ENCODE measurements at regions not wholly inside any gene's neighbourhood (a gene's known extent, or its start where the extent isn't known, plus 50 kb on each side); places are given as distances from the start of the nearest gene placed in this dataset.

- TF ChIP-seq CTCF (IDR thresholded peaks at IDR 0.05; ENCODE audit: insufficient read depth, low read length) (no peak), REST (IDR thresholded peaks at IDR 0.05; ENCODE audit: insufficient replicate concordance, low read depth) (no peak), GABPA (IDR thresholded peaks at IDR 0.05; ENCODE audit: low read depth) (no peak), SPI1 (IDR thresholded peaks at IDR 0.05; ENCODE audit: borderline replicate concordance, low read depth) (no peak), POLR2AphosphoS5 (IDR thresholded peaks at IDR 0.05; ENCODE audit: low read depth) (no peak)
- H3K27ac ChIP-seq (replicated peaks) = no peak overlapping the region
These were observed 165.8 kb downstream of the ABCA8 start for GRCh38 chr17:68789203-68789962.

GRCh38 chr17:68785565-68786486 is 169.4 kb downstream of the ABCA8 start:
- H3K27me3 ChIP-seq (ENCODE audit: insufficient read depth, poor library complexity, severe bottlenecking) = no peaks in the 10 kb centered on the region
- DNase-seq (ENCODE audit: low read depth in 1 of 2, low spot score in 1 of 2) = no peak
- H3K4me3 ChIP-seq (replicated peaks; ENCODE audit: insufficient read depth, low read length) = no peak overlapping the region
- H3K27ac ChIP-seq (replicated peaks) = no peak overlapping the region
- no peak for TF ChIP-seq SPI1 (IDR thresholded peaks at IDR 0.05; ENCODE audit: borderline replicate concordance, low read depth)
- TF ChIP-seq CTCF (IDR thresholded peaks at IDR 0.05; ENCODE audit: insufficient read depth, low read length) = no peak
- TF ChIP-seq REST (IDR thresholded peaks at IDR 0.05; ENCODE audit: insufficient replicate concordance, low read depth) = no peak
- TF ChIP-seq GABPA (IDR thresholded peaks at IDR 0.05; ENCODE audit: low read depth) = no peak
- no peak for TF ChIP-seq POLR2AphosphoS5 (IDR thresholded peaks at IDR 0.05; ENCODE audit: low read depth)

More at GRCh38 chr17:68789203-68789962, 165.8 kb downstream of the ABCA8 start:
- DNase-seq (ENCODE audit: low read depth in 1 of 2, low spot score in 1 of 2) = no peak
- no peak overlapping the region for H3K4me3 ChIP-seq (replicated peaks; ENCODE audit: insufficient read depth, low read length)
- no peaks in the 10 kb centered on the region for H3K27me3 ChIP-seq (ENCODE audit: insufficient read depth, poor library complexity, severe bottlenecking)

GRCh38 chr17:68784431-68784830 is 170.8 kb downstream of the ABCA8 start:
- TF ChIP-seq POLR2AphosphoS5 (IDR thresholded peaks at IDR 0.05; ENCODE audit: low read depth) (no peak), SPI1 (IDR thresholded peaks at IDR 0.05; ENCODE audit: borderline replicate concordance, low read depth) (no peak), CTCF (IDR thresholded peaks at IDR 0.05; ENCODE audit: insufficient read depth, low read length) (no peak), GABPA (IDR thresholded peaks at IDR 0.05; ENCODE audit: low read depth) (no peak), REST (IDR thresholded peaks at IDR 0.05; ENCODE audit: insufficient replicate concordance, low read depth) (no peak)
- Histone ChIP-seq H3K27ac (replicated peaks) (no peak overlapping the region), H3K4me3 (replicated peaks; ENCODE audit: insufficient read depth, low read length) (no peak overlapping the region), H3K27me3 (ENCODE audit: insufficient read depth, poor library complexity, severe bottlenecking) (no peaks in the 10 kb centered on the region)
- no peak for DNase-seq (ENCODE audit: low read depth in 1 of 2, low spot score in 1 of 2)

Data from HL-60 (cell line).